Lower leg skin (tissue), 3 donors: ENCODE measurements at regions not wholly inside any gene's neighbourhood (a gene's known extent, or its start where the extent isn't known, plus 50 kb on each side); places are given as distances from the start of the nearest gene placed in this dataset.

Source experiments
- CTCF ChIP-seq, 3 donors: fragments of 450-650 bp; IDR thresholded peaks; one replicate each; pipeline ENCODE4 v1.5.1; 2016; ENCODE audit warnings: antibody characterized with exemption in 3 of 3, mild to moderate bottlenecking in 3 of 3, moderate library complexity in 2 of 3
- POLR2A ChIP-seq, 2 donors: fragments of 450-650 bp; IDR thresholded peaks; one replicate each; pipeline ENCODE4 v1.6.1; 2016 to 2017; ENCODE audit warnings: antibody characterized with exemption in 2 of 2, mild to moderate bottlenecking in 1 of 2, moderate library complexity in 1 of 2

GRCh38 chr5:56511326-56511841 is 278.3 kb upstream of the ANKRD55 start:
- TF ChIP-seq CTCF (IDR thresholded peaks at IDR 0.05), result no peak
- no peak for TF ChIP-seq POLR2A (IDR thresholded peaks at IDR 0.05)
